AG10803 (cell line): ENCODE measurements at regions not wholly inside any gene's neighbourhood (a gene's known extent, or its start where the extent isn't known, plus 50 kb on each side); places are given as distances from the start of the nearest gene placed in this dataset.

Experiments
- DNase-seq: peaks from one replicate; pipeline ENCODE4 v3.0.0; 2010; ENCODE audit warnings: low read depth
- H3K4me3 ChIP-seq: 2 replicates; pipeline ENCODE4 v1.5.1; 2011; ENCODE audit warnings: mild to moderate bottlenecking, low read length, control low read depth
- CTCF ChIP-seq: conservative IDR thresholded peaks from 2 replicates; pipeline ENCODE4 v1.5.1; 2011; ENCODE audit warnings: mild to moderate bottlenecking, low read length, control low read depth, inconsistent platforms

- no peak overlapping the region for H3K4me3 ChIP-seq
- no peak for TF ChIP-seq CTCF
- no peak for DNase-seq
Measured at GRCh38 chrX:131895807-131896206, 127.3 kb upstream of the STK26 start.

- no peak for TF ChIP-seq CTCF
- no peak overlapping the region for H3K4me3 ChIP-seq
- DNase-seq = no peak
Measured at GRCh38 chrX:131901546-131901945, 121.6 kb upstream of the STK26 start.

- no peak for TF ChIP-seq CTCF
- H3K4me3 ChIP-seq = no peak overlapping the region
Measured at GRCh38 chrX:131907488-131908314, 115.4 kb upstream of the STK26 start.

GRCh38 chrX:131910586-131910985, 112.5 kb upstream of the STK26 start:
- no peak overlapping the region for H3K4me3 ChIP-seq
- DNase-seq = no peak
- TF ChIP-seq CTCF = no peak

More at GRCh38 chrX:131907488-131908314, 115.4 kb upstream of the STK26 start:
- no peak for DNase-seq

- TF ChIP-seq CTCF = no peak
- DNase-seq = no peak
- no peak overlapping the region for H3K4me3 ChIP-seq
Measured at GRCh38 chrX:131915488-131915887, 107.6 kb upstream of the STK26 start.

- DNase-seq = no peak
- TF ChIP-seq CTCF = no peak
- no peak overlapping the region for H3K4me3 ChIP-seq
Measured at GRCh38 chrX:131917588-131917987, 105.5 kb upstream of the STK26 start.

- no peak for DNase-seq
- no peak overlapping the region for H3K4me3 ChIP-seq
- no peak for TF ChIP-seq CTCF
Measured at GRCh38 chrX:131918839-131919238, 104.3 kb upstream of the STK26 start.
